ENCODE measurements at regions not wholly inside any gene's neighbourhood (a gene's known extent, or its start where the extent isn't known, plus 50 kb on each side); places are given as distances from the start of the nearest gene placed in this dataset.

- H3K9me3 ChIP-seq: no peaks in the 10 kb centered on the region
- no peak for DNase-seq
- in situ Hi-C loops (cut with MboI; ENCODE audit: low pct_ligation_motif_present in 1 of 4, low pct_unique_long_range_greater_than_20kb in 1 of 4, low sequenced_read_pairs in 3 of 4) (loop anchor here in 1 of 4 donors (25.0 kb wide), 1 partner anchor 549 kb away; no protein-coding TSS in a partner anchor), intact Hi-C loops (cut with DNase I; ENCODE audit: low total_unique reads) (no loop called here)
- no peak overlapping the region for H3K27ac ChIP-seq
- no peaks in the 10 kb centered on the region for H3K27me3 ChIP-seq
- H3K36me3 ChIP-seq: no peaks in the 10 kb centered on the region
- 60 to 75% methylated on average over 2 to 9 of the region's 9 CpGs for WGBS, 2 donors (ENCODE audit: low coverage in 1 of 2)
- H3K4me1 ChIP-seq: no peaks in the 10 kb centered on the region
- TF ChIP-seq EP300 (IDR thresholded peaks at IDR 0.05; ENCODE audit: low read depth): no peak
- TF ChIP-seq POLR2A (IDR thresholded peaks at IDR 0.05): no peak
- TF ChIP-seq CTCF (IDR thresholded peaks at IDR 0.05): no peak
- no peak for TF ChIP-seq POLR2AphosphoS5 (IDR thresholded peaks at IDR 0.05)
- no peak overlapping the region for H3K4me3 ChIP-seq
These were observed 216.8 kb upstream of the RPL38 start for GRCh38 chr17:73986641-73987177.

GRCh38 chr17:73987395-73987794 is 216.1 kb upstream of the RPL38 start:
- H3K9me3 ChIP-seq: no peaks in the 10 kb centered on the region
- H3K27ac ChIP-seq: no peak overlapping the region
- H3K36me3 ChIP-seq: no peaks in the 10 kb centered on the region
- no peaks in the 10 kb centered on the region for H3K27me3 ChIP-seq
- intact Hi-C loops (cut with DNase I; ENCODE audit: low total_unique reads): no loop called here
- DNase-seq: no peak
- H3K4me1 ChIP-seq: no peaks in the 10 kb centered on the region
- WGBS, 2 donors (ENCODE audit: low coverage in 1 of 2): 92% methylated on average over 9 of the region's 9 CpGs; no CpG with 5 or more reads in 1 of the 2 donors
- in situ Hi-C loops (cut with MboI; ENCODE audit: low pct_ligation_motif_present in 1 of 4, low pct_unique_long_range_greater_than_20kb in 1 of 4, low sequenced_read_pairs in 3 of 4): loop anchor here in 1 of 4 donors (25.0 kb wide), 1 partner anchor 550 kb away; no protein-coding TSS in a partner anchor
- TF ChIP-seq POLR2A (IDR thresholded peaks at IDR 0.05) (no peak), POLR2AphosphoS5 (IDR thresholded peaks at IDR 0.05) (no peak), CTCF (IDR thresholded peaks at IDR 0.05) (no peak), EP300 (IDR thresholded peaks at IDR 0.05; ENCODE audit: low read depth) (no peak)
- H3K4me3 ChIP-seq: no peak overlapping the region

- H3K4me1 ChIP-seq: no peaks in the 10 kb centered on the region
- intact Hi-C loops (cut with DNase I; ENCODE audit: low total_unique reads) (no loop called here), in situ Hi-C loops (cut with MboI; ENCODE audit: low pct_ligation_motif_present in 1 of 4, low pct_unique_long_range_greater_than_20kb in 1 of 4, low sequenced_read_pairs in 3 of 4) (loop anchor here in 1 of 4 donors (25.0 kb wide), 1 partner anchor 551 kb away; no protein-coding TSS in a partner anchor)
- H3K27ac ChIP-seq: no peak overlapping the region
- no peak for DNase-seq
- 70 to 73% methylated on average over 2 to 16 of the region's 16 CpGs for WGBS, 2 donors (ENCODE audit: low coverage in 1 of 2)
- TF ChIP-seq POLR2A (IDR thresholded peaks at IDR 0.05): no peak
- no peak for TF ChIP-seq EP300 (IDR thresholded peaks at IDR 0.05; ENCODE audit: low read depth)
- TF ChIP-seq CTCF (IDR thresholded peaks at IDR 0.05): no peak
- TF ChIP-seq POLR2AphosphoS5 (IDR thresholded peaks at IDR 0.05): no peak
- H3K4me3 ChIP-seq: no peak overlapping the region
- H3K36me3 ChIP-seq: no peaks in the 10 kb centered on the region
- peaks cover 2% of the 10 kb centered on the region for H3K27me3 ChIP-seq
- no peaks in the 10 kb centered on the region for H3K9me3 ChIP-seq
These were observed 215.5 kb upstream of the RPL38 start for GRCh38 chr17:73987845-73988509.

- no peak overlapping the region for H3K4me3 ChIP-seq
- in situ Hi-C loops (cut with MboI; ENCODE audit: low pct_ligation_motif_present in 1 of 4, low pct_unique_long_range_greater_than_20kb in 1 of 4, low sequenced_read_pairs in 3 of 4): loop anchor here in 1 of 4 donors (25.0 kb wide), 1 partner anchor 552 kb away; no protein-coding TSS in a partner anchor
- H3K4me1 ChIP-seq: no peaks in the 10 kb centered on the region
- peaks cover 6% of the 10 kb centered on the region for H3K27me3 ChIP-seq
- intact Hi-C loops (cut with DNase I; ENCODE audit: low total_unique reads): no loop called here
- no peaks in the 10 kb centered on the region for H3K36me3 ChIP-seq
- TF ChIP-seq CTCF (IDR thresholded peaks at IDR 0.05): no peak
- DNase-seq: no peak
- H3K9me3 ChIP-seq: no peaks in the 10 kb centered on the region
- WGBS, 2 donors (ENCODE audit: low coverage in 1 of 2): 73 to 82% methylated on average over 4 to 14 of the region's 14 CpGs
- no peak overlapping the region for H3K27ac ChIP-seq
These were observed 213.8 kb upstream of the RPL38 start for GRCh38 chr17:73989671-73990070.

Measured in transverse colon (tissue), 4 donors.